Kidney tubule cell (primary cell): ENCODE measurements at regions not wholly inside any gene's neighbourhood (a gene's known extent, or its start where the extent isn't known, plus 50 kb on each side); places are given as distances from the start of the nearest gene placed in this dataset.

Experiments
- DNase-seq: peaks from one replicate; pipeline ENCODE4 v3.0.0-alpha.2; 2018; ENCODE audit warnings: low spot score

- DNase-seq = no peak
These were observed 61.6 kb upstream of the COL13A1 start for GRCh38 chr10:69740126-69740525.

- no peak for DNase-seq
These were observed 60.5 kb upstream of the COL13A1 start for GRCh38 chr10:69741252-69741651.

GRCh38 chr10:69741671-69742355, 59.9 kb upstream of the COL13A1 start:
- no peak for DNase-seq

GRCh38 chr10:69742356-69742695, 59.4 kb upstream of the COL13A1 start:
- DNase-seq = no peak

GRCh38 chr10:69742928-69743602, 58.6 kb upstream of the COL13A1 start:
- peak; percentile 37 for DNase-seq

- no peak for DNase-seq
These were observed 56.7 kb upstream of the COL13A1 start for GRCh38 chr10:69744971-69745370.

- DNase-seq = no peak
These were observed 56.0 kb upstream of the COL13A1 start for GRCh38 chr10:69745698-69746097.

GRCh38 chr10:69747179-69747578, 54.5 kb upstream of the COL13A1 start:
- DNase-seq = no peak

- no peak for DNase-seq
These were observed 53.1 kb upstream of the COL13A1 start for GRCh38 chr10:69748621-69749020.

GRCh38 chr10:69749178-69750010, 52.3 kb upstream of the COL13A1 start:
- no peak for DNase-seq

GRCh38 chr10:69750011-69750373, 51.7 kb upstream of the COL13A1 start:
- DNase-seq = no peak

GRCh38 chr10:69750725-69751124, 51.0 kb upstream of the COL13A1 start:
- DNase-seq = no peak

GRCh38 chr10:69751214-69751613, 50.5 kb upstream of the COL13A1 start:
- no peak for DNase-seq
